ENCODE measurements at regions not wholly inside any gene's neighbourhood (a gene's known extent, or its start where the extent isn't known, plus 50 kb on each side); places are given as distances from the start of the nearest gene placed in this dataset.

DNA sequence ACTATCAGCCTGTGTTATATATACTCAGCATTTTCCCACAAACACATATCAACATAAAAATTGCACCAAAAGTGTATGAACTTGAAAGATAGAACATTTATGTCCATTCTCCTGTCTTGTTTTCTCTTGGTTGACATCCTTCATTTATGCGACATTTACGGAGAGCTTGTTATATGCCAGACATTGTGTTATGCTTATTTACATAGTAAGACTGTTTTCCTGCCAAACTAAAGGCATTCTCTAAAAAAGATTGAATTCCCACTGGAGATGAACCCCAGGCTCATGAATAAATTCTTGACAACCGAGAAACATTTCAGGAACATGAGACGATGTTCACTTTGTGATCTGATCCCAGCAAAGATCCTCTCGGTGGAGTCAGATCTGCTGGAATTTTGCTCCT lies 131.0 kb downstream of the RAP2A start:
- no peak for TF ChIP-seq POLR2AphosphoS5 (IDR thresholded peaks at IDR 0.05; ENCODE audit: low read depth, low read length)
- no peak for TF ChIP-seq CTCF (IDR thresholded peaks at IDR 0.05)
- no peak for TF ChIP-seq USF1 (IDR thresholded peaks at IDR 0.05; ENCODE audit: borderline replicate concordance, low read depth)
- TF ChIP-seq TCF12 (IDR thresholded peaks at IDR 0.05): no peak
- TF ChIP-seq EP300 (IDR thresholded peaks at IDR 0.05; ENCODE audit: borderline replicate concordance in 1 of 2, low read depth in 1 of 2, low read length in 1 of 2): no peak
- no peak for TF ChIP-seq GABPA (IDR thresholded peaks at IDR 0.05; ENCODE audit: low read depth)
- TF ChIP-seq YY1 (IDR thresholded peaks at IDR 0.05; ENCODE audit: low read depth): no peak
- TF ChIP-seq REST (IDR thresholded peaks at IDR 0.05; ENCODE audit: low read depth, low read length): no peak
